ENCODE measurements at regions not wholly inside any gene's neighbourhood (a gene's known extent, or its start where the extent isn't known, plus 50 kb on each side); places are given as distances from the start of the nearest gene placed in this dataset.

DNA sequence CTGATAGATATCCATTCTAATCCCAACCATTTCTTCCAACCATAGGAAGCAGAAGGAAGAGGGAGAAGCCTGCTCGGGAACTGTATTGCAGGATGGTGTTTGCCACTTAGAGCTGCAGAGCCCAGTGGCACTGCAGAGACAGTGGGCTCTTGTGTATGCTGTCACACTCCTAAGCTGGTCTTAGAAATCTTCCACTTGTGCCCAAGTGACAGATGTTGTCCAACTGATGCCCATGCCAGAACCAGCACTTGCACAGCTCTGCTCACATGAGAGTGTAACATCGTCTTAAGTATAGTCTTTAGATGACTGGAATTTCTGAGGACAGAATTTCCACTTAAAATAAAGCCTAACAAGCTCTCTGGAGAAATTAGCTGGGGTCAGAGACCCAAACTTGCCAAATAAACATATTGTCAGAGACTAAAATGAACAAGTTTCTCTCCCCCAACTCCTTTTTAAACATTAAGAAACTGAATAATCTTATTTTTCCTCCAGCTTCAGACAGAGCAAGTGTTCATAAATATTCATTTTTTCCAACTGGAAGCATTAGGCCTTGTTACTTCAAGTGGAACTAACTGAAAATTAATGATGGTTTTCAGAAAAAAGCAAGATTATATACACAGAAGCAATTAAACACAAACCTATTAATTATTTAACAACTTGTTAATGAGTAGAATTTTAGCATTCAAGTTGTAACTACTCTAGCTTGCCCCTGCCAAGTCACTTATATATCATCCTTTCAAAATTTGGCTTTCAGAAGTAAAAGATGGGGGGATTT is 577.3 kb downstream of the AJAP1 start:
- no peak for DNase-seq (ENCODE audit: low spot score)

DNA sequence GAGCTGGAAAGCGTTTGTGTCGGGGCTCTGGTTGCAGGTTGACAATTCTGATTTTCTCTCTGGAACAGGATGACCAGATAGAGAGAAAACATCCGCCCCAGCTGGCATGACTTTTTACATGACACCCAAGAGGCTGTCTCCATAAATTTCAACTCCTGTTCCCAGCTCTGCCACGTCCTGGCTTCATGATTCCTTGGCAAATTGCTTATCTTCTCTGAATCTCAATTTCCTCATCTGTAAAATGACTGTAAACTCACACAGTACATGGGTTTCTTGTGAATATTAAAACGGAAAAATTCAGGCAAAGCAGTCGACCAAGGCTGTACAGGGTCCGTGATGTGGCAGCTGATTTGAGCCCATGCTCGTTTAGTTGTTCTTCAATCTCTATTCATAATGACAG is 572.7 kb downstream of the AJAP1 start:
- DNase-seq (ENCODE audit: low spot score): no peak

DNA sequence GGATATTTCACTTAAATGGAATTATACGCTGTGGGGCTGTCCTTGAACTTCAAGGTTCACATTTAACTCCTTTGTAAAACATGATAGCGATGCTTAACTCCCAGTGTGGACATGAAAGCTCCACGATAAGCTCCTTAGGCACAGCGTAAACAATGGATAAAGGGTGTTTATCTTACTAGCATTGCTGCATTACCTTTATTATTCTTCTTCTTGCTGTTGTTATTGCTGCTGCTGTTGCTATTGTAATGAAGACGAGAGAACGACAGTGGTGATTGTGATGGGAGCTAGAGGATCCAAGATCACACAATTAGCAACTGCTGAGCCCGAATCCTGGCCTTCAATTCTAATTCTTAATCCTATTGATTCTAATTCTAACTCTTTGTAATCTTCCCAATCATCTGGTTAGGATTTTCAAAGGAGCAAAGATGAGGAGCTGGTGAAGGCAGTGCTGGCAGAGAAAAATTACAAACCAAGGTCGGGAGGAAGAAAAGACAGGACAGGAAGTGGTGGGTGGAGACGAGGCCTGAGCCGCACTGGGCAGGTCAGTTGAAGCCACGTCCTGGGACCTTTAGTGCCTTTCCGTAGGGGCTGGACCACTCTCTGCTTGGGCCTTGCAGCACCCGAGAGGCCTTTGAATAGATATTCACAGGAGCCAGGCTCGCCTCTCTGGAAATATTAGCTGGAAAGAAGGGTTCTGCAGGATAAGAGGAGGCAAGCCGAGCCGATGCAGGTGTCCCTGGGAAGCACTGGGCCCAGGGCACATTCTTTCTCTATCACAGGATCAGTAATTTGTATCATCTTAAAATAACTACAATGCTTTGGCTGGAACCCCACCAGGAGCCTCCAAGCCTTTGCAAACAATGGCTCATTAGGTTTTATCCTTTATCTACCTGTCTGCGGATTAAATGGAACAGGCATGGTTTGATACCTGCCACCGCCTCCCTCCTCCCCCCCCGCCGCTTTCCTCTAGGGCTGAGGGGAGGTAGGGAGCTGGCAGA is 571.6 kb downstream of the AJAP1 start:
- DNase-seq (ENCODE audit: low spot score): no peak

DNA sequence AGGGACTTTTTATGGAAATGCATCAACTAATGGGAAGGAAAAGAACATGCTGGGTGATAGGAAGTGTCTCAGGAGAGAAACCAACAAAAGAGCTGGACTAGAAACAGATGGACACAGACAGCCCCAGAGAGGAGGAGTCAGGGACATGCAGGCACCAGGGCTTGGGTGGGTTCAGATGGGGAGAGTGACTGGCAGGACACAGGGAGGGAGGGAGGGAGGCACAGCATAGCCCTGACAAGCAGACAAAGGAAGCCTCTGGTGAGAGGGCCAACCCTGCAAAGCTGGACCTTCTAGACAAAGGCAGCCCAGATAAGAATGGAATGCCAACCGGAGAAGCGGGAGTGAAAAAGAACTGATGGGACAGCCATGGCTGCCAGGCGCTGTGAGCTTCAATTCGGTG is 568.8 kb downstream of the AJAP1 start:
- no peak for DNase-seq (ENCODE audit: low spot score)

DNA sequence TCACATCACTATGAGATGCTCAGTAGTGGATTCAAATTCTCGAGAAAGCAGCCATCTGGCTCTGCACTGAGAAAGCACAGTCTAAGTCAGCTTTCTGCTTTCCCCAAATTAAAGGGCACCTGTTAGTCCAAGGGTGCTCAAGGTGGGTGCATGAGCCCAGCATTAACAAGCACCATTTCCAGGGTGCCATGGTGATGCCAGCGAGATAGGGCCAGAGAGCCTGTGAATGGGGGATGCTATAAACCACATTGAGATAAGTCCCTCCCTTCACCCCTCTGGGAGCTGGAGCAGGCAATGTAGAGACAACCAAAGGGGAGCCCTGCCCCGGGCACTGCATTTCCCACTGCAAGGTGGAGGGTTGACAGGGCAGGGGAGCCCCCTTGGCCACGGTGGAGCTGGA is 568.2 kb downstream of the AJAP1 start:
- no peak for DNase-seq (ENCODE audit: low spot score)

DNA sequence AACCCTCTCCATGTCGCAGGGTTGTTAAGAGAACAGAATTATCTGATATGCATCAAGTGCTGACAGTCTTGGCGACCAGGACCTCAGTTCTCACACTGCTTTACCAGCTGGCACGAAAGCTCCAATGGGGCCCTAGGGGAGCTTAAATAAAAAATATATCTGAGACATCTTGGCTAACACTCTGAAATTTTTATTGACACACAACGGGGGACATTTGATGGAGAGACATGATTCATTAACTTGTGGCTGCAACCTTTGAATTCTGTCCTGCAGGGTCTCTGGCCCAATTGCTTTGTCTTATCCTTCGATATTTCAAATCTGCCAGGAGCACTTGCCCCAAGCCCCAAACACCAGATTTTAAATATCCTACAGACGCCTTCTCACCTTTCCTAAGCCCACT is 567.0 kb downstream of the AJAP1 start:
- DNase-seq (ENCODE audit: low spot score): no peak

DNA sequence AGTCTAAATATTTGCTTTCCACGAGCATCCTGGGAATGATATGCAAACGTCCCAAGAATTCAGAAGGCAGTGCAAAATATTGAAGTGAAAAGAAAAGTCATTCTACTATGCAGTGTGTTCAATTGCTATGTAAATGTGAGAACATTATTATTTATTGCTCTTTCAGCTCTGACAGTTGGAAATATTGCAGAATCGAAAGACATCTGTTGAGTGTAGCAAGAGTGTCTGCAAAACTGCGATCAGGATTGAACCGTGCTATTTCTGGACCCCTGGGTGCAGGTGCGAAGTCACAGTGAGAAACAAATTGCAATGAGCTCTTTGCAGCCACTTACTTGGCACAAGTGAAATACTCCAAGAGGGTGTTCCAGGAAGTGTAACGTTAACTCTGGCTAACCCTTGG is 566.4 kb downstream of the AJAP1 start:
- no peak for DNase-seq (ENCODE audit: low spot score)

DNA sequence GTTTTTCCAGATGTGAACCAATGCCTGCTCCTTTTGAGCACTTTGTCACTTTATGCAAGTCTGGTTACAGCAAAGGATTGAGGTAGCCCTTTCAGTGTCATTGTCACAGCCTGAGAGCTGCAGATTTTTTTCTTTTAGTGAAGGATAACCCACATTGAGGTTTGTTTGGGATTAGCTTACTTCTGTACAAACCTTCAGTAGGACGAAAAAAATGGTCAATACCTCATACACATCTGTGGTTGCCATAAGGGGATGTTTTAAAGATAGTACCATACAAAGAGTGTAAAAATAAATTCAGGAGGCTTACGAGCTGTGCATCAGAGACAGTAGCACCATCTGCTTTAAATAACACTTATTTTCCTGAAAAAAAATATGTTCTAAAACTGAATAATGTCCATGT is 566.0 kb downstream of the AJAP1 start:
- DNase-seq (ENCODE audit: low spot score): no peak

DNA sequence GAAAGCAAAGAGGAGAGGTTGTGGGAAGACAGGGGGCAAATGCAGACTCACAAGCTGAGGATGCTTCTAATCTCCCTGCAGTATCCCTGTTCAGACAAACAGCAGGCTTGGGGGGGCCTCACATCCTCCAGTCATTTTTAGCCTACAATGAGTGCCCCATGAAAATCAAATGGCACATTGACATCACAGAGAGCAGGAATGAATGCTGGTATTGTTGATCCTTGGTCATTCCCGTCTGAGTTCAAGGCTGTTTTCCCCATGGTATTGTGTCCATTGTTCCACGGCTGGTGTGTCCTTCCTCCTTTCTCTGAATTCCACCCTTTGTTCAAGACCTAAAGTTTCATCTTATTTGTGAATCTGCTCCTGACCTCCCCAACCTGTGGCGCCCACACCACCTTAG is 545.6 kb downstream of the AJAP1 start:
- no peak for DNase-seq (ENCODE audit: low spot score)

DNA sequence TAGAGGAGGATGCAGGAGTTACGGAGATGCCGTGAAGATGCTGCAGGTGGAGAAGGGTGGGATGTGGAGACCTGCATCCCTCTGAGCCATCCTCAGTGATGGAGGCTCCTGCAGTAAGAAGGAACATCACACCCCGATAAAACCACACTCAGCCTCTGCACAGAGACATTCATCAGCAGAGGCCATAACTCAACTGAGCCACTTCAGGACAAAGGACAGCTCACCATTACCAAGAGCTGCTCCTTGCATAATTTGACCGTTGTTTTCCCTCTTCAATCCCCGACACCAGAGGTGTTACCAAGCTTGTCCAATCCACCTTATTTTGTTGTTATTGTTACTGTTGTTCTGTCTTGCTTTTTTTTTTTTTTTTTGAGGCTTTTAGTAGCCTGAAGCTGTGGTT is 543.9 kb downstream of the AJAP1 start:
- no peak for DNase-seq (ENCODE audit: low spot score)

DNA sequence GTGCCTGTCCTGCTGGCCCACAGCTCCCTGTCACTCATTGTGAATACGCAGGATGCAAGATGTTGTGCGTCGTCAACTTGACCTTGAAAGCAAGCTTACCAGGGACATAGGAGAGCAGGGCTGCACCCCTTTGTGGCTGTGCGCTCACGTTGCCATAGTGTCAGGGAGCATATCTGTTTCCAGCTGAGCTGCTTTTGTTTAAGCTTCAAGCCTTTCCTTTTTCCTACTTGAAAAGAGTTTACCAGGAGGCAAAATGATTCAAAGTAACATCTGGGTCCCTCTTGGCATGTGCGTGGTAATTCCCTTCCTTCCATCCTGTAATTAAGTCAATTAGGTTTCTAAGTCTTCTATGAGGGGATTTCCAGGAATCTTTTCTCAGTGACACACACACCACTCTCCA is 537.1 kb downstream of the AJAP1 start:
- no peak for DNase-seq (ENCODE audit: low spot score)

DNA sequence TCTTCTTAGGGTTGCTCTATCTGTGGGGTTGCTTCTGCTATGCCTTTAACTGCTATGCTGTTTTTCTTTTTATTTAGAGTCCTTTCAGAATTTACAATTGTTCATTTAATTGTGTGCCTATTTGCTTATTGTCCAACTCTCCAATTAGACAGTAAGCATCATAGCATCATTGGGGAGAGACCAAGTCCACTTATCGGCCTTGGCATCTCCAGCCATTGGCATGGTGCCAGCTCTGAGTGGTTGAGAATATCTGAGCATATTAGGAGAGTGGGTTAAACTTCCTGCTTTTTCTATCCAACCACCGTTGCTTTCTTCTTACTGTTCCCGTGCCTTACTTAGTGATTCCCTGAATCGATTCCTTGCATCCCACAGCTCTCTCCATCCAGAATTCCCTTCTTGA is 535.0 kb downstream of the AJAP1 start:
- DNase-seq (ENCODE audit: low spot score): no peak

DNA sequence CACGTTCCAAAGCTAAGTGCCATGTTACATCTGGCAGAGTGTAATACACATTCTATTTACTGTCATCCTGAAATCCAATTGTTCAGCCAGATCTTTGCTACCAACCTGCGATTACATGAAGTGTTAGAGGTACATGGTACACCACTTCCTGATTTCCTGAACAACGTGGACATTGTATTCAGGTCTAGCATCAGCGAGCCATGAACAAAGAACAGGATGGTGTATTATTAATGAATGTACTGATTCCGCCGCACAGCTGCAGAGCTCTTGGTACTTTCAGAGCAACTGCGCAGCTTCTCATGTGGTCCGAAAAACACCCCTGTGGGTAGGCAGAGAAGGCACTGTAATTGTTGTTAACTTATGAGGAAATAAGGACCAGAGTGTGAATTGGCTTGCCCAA is 511.4 kb downstream of the AJAP1 start:
- no peak for DNase-seq (ENCODE audit: low spot score)

DNA sequence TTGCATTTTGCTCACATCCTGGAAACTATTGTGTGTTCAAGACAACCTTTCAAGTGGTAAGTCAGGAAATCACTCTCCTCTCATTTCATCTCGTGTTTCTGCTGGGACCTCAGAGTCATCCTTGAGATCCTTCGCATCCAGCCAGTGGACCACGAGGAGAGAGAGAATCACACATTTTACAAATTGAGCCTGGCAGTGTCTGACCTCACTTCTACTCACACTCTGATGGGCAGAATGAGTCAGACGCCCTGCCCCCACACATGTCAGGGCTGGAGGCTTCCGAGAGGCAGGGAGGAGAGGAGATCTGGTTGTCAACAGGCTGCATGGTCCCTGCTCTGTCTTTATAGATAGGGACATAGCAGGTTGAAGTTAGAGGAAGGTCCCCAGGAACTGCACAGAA is 509.7 kb downstream of the AJAP1 start:
- DNase-seq (ENCODE audit: low spot score): no peak

DNA sequence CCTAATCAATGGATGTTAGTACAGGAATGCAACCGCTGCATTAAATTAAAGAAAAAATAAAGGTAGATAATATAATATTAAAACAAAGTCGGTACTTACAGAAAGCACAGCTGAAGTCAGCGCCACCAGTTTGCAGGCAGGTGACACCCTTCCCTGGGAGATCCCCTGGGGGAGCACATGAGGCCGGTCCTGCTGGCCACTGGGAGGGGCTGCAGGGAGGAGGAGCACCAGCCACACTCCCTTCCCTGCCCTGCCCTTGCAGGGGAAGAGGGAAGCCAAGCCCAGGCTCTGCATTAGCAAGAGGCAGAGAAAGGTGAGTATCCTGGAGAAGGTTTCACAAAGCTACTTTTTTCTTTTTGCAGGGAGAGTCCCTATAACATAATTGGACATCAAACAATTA is 507.0 kb downstream of the AJAP1 start:
- DNase-seq (ENCODE audit: low spot score): no peak

DNA sequence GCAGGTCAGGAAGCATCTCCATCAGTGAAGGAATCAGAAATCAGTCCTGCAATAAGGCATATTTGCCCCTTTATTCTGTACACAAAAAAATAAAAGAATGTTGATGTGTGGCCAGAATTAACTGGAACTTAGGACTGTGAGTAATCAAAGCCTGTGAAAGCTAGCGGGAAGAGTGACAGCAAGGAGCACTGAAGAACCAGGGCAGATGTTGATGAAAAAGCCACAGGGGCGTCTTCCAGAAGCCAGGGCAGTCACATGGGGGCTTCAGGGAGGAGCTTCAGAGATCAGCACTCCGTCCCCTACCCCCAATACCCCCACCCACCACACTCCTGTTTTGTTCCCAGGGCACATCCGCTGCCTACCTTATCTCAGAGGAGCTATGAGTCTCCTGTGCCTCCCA is 502.8 kb downstream of the AJAP1 start:
- no peak for DNase-seq (ENCODE audit: low spot score)

DNA sequence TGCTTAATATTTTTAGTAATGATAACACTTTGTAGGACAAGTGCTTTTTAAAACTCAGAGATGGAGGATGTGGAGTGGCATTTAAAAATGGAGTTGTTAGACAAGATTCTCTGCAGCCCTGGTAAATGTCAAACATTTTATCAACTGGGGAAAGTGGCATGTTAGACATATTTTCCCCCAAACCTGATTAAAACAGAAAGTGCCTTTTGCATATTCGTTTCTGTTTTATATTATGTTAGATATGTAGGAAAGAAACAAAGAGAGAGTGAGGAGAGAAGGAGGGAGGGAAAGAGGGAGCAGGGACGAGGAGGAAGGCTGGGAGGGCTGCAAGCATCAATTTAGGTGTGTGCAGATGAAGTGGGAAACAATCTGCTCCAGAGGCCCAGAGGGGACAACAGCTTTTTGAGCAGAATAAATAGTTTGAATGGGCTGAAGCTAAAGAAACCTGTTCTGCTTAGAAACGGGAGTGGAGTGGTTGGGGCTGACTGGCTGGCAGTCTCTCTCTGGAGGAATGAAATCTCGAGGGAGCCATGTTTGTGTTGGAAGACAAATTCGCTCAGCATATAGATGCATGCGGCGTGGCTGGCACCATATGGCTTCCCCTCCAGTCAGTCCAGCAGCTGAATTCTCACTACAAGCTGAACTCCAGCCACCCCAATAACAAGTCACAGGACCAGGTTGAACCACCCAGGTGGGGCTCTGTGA is 502.2 kb downstream of the AJAP1 start:
- DNase-seq (ENCODE audit: low spot score): no peak

DNA sequence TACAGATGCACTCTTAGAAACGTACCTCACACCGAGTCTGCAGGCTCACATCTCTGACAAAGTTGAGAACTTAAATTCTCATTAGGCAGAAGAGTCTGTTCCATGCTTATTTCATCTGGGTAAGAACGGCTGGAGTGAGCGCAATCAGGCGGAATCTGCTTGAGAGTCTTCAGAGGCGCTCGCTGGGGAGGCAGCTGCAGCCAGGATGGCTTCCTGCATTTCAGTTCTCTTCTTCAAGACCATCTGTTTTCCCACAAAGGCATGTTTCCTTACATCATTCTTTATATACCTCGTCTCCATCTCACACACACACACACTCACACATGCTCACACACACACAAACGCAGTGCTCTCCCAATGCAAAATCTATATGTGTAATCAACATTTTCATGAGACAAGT is 497.1 kb downstream of the AJAP1 start:
- DNase-seq (ENCODE audit: low spot score): no peak

DNA sequence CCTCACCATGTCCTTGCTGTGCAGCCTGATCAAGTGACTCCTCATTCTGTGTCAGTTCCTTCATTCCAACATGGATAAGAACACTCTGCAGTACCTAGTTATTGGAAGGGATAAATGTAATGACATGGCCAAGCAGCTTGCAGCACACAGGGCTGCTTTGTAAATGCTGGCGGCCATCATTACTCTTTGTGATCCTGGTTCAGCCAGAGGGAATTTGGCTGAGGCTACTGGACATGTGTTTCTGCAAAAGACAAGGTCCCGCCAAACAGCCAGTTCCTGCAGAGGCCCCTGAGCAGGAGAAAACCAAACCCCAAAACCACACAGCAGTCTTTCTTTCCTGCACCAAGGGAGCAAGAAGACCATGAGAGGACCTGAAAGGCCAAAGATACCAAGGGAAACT is 495.8 kb downstream of the AJAP1 start:
- DNase-seq (ENCODE audit: low spot score): no peak

DNA sequence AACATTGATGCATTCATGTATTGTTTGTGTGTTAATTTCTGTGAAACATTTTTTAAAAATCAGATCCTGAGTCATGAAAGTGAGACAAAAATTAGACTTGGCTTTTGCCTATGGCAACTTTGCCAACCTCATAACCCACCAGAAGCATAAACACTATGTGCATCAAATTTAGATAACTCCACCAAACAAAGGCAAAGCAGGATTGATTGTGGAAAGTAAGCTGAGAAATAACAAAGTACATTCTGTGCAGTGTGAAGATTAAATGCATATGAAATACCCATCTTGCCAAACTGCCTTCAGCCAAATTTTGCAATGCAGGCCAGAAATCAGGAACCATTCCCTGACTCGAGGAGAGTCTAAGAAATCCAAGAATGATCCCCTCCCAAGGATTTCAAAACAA is 493.4 kb downstream of the AJAP1 start:
- DNase-seq (ENCODE audit: low spot score): no peak

DNA sequence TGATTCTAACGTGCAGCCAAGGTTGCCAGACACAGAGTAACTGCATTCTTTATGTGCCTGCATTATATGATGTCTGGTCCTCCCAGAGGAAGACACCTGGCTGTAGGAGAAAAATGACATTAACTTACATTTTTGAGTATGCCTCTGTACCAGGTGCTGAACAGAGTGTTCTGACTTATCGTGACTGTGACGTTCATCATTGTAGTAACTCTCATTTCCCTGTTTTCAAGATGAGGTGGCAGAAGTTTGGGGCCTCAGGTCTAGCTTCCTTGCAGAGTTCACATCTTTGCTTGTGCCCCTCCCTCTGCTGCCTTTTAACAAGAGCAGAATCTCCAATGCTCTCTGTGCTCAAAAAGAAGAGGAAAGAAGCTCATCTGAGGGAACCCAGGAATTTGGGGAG is 488.0 kb downstream of the AJAP1 start:
- no peak for DNase-seq (ENCODE audit: low spot score)

DNA sequence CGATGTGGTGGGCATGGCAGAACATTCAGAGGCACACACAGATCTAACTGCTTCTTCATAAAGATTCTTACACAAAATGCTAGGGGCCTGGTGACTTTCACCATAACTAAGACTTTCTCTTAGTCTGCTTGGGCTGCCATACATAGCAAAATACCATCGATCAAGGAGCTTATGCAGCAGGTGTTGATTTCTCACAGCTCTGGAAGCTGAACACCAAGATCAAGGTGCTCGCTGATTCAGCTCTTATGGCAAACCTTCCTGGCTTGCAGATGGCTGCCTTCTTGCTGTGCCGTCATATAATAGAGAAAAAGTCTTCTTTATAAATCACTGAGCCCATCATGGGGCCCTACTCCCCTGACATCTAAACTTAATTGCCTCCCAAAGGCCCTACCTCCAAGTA is 487.3 kb downstream of the AJAP1 start:
- no peak for DNase-seq (ENCODE audit: low spot score)

DNA sequence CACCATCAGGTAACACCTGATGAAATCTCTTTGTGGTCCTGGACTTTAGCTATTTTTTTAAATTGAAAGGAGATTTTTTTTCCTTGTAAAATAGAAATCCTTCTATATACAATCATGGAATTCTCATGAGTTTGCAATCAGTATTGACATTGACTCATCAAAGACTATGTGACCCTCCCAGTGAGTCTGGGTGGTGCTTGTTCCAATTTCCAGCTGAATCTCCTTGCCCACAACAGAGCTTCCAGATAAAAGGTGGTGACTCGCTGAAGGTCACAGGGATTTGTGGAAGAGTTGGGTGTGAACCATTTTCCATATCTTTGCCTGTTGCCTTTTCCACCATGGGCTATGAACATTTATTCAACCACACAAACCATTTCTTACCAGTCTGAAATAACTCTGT is 486.6 kb downstream of the AJAP1 start:
- no peak for DNase-seq (ENCODE audit: low spot score)

Data from left forelimb (tissue), 1 donor.